Esophagus (tissue), 2 donors: ENCODE measurements at regions not wholly inside any gene's neighbourhood (a gene's known extent, or its start where the extent isn't known, plus 50 kb on each side); places are given as distances from the start of the nearest gene placed in this dataset.
"Not testable (repeated sequence)": the region's sequence is repeated elsewhere in the genome, so short reads cannot be mapped to it uniquely, and the experiment has no call there.

Source experiments
- H3K27ac ChIP-seq, 2 donors: one replicate each; pipeline ENCODE4 v1.5.1; 2013; ENCODE audit warnings: low read depth in 2 of 2, mild to moderate bottlenecking in 2 of 2, inconsistent platforms in 1 of 2, low read length in 1 of 2, moderate library complexity in 1 of 2
- H3K27me3 ChIP-seq, 2 donors: one replicate each; pipeline ENCODE4 v1.6.1; 2013; ENCODE audit warnings: low read length in 2 of 2, control low read depth in 1 of 2, mild to moderate bottlenecking in 1 of 2; ENCODE audit not compliant: insufficient read depth in 2 of 2, control insufficient read depth in 1 of 2
- H3K36me3 ChIP-seq, 2 donors: one replicate each; pipeline ENCODE4 v1.6.1; 2013; ENCODE audit warnings: low read length in 1 of 2; ENCODE audit not compliant: control insufficient read depth in 2 of 2, insufficient read depth in 2 of 2
- H3K4me1 ChIP-seq, 2 donors: one replicate each; pipeline ENCODE4 v1.6.1; 2013; ENCODE audit warnings: low read length in 1 of 2; ENCODE audit not compliant: control insufficient read depth in 2 of 2, insufficient read depth in 2 of 2
- H3K4me3 ChIP-seq, 2 donors: one replicate each; pipeline ENCODE4 v1.5.1; 2013; ENCODE audit warnings: low read length in 2 of 2, mild to moderate bottlenecking in 2 of 2, low read depth in 1 of 2, moderate library complexity in 1 of 2
- H3K9me3 ChIP-seq, 2 donors: one replicate each; pipeline ENCODE4 v1.6.1; 2013; ENCODE audit warnings: mild to moderate bottlenecking in 2 of 2, low read depth in 1 of 2, low read length in 1 of 2, moderate library complexity in 1 of 2; ENCODE audit not compliant: control insufficient read depth in 2 of 2, insufficient read depth in 1 of 2
- WGBS, 2 donors: extraction: QIAGEN DNeasy Blood & Tissue Kit; methylation state at CpG; one replicate each; pipeline ENCODE4 v1.1.7; 2013; 5-methylcytosine and 5-hydroxymethylcytosine counted together
- donor health status: healthy with polysubstance abuse.
- donor health status: Bipolar disorder and iron deficiency.

GRCh38 chr4:146059151-146059550, 116.4 kb upstream of the LSM6 start:
- 75 to 85% methylated on average over 1 of the region's 1 CpG for WGBS, 2 donors
- Histone ChIP-seq H3K4me1 (no peaks in the 10 kb centered on the region), H3K4me3 (no peak overlapping the region), H3K9me3 (no peaks in the 10 kb centered on the region), H3K27me3 (peaks cover 0 to 4% of the 10 kb centered on the region in 2 donors), H3K36me3 (no peaks in the 10 kb centered on the region), H3K27ac (no peak overlapping the region)

- Histone ChIP-seq H3K27me3 (no peaks in the 10 kb centered on the region), H3K36me3 (no peaks in the 10 kb centered on the region), H3K4me3 (no peak overlapping the region), H3K4me1 (no peaks in the 10 kb centered on the region), H3K9me3 (no peaks in the 10 kb centered on the region), H3K27ac (no peak overlapping the region)
- WGBS, 2 donors = 86 to 88% methylated on average over 1 of the region's 1 CpG
Observed at GRCh38 chr4:146058531-146058930, 117.0 kb upstream of the LSM6 start.

- Histone ChIP-seq H3K27me3 (no peaks in the 10 kb centered on the region), H3K27ac (no peak overlapping the region), H3K4me3 (no peak overlapping the region), H3K4me1 (no peaks in the 10 kb centered on the region), H3K9me3 (no peaks in the 10 kb centered on the region), H3K36me3 (no peaks in the 10 kb centered on the region)
Observed at GRCh38 chr4:146054676-146055075, 116.1 kb upstream of the ZNF827 start.

- Histone ChIP-seq H3K36me3 (no peaks in the 10 kb centered on the region), H3K4me3 (no peak overlapping the region), H3K4me1 (no peaks in the 10 kb centered on the region), H3K9me3 (no peaks in the 10 kb centered on the region), H3K27me3 (no peaks in the 10 kb centered on the region), H3K27ac (no peak overlapping the region)
- 91 to 95% methylated on average over 1 of the region's 1 CpG for WGBS, 2 donors
Observed at GRCh38 chr4:146053891-146054290, 115.3 kb upstream of the ZNF827 start.

- H3K4me1 ChIP-seq = no peaks in the 10 kb centered on the region
- peaks cover 3 to 6% of the 10 kb centered on the region in 2 donors for H3K9me3 ChIP-seq
- H3K27ac ChIP-seq = no peak overlapping the region
- H3K36me3 ChIP-seq = no peaks in the 10 kb centered on the region
- WGBS, 2 donors = 63 to 70% methylated on average over 3 of the region's 3 CpGs
- H3K27me3 ChIP-seq = no peaks in the 10 kb centered on the region
- H3K4me3 ChIP-seq = no peak overlapping the region
Observed at GRCh38 chr4:146051728-146052391, 113.2 kb upstream of the ZNF827 start.

- Histone ChIP-seq H3K36me3 (no peaks in the 10 kb centered on the region), H3K9me3 (peaks cover 3 to 6% of the 10 kb centered on the region in 2 donors), H3K4me1 (no peaks in the 10 kb centered on the region), H3K27ac (no peak overlapping the region), H3K27me3 (no peaks in the 10 kb centered on the region), H3K4me3 (no peak overlapping the region)
Observed at GRCh38 chr4:146051223-146051622, 112.6 kb upstream of the ZNF827 start.

- Histone ChIP-seq H3K9me3 (peaks cover 3 to 6% of the 10 kb centered on the region in 2 donors), H3K4me3 (no peak overlapping the region), H3K27ac (no peak overlapping the region), H3K27me3 (no peaks in the 10 kb centered on the region), H3K4me1 (no peaks in the 10 kb centered on the region), H3K36me3 (no peaks in the 10 kb centered on the region)
- WGBS, 2 donors = 84 to 86% methylated on average over 4 of the region's 4 CpGs
Observed at GRCh38 chr4:146049802-146050201, 111.2 kb upstream of the ZNF827 start.

- H3K4me3 ChIP-seq, H3K27ac ChIP-seq, H3K9me3 ChIP-seq, H3K36me3 ChIP-seq, H3K27me3 ChIP-seq, H3K4me1 ChIP-seq: not testable (repeated sequence)
- WGBS, 2 donors = 77 to 79% methylated on average over 8 of the region's 8 CpGs
Observed at GRCh38 chr4:146047768-146048167, 109.1 kb upstream of the ZNF827 start.

GRCh38 chr4:146041139-146042004, 102.7 kb upstream of the ZNF827 start:
- H3K9me3 ChIP-seq = no peaks in the 10 kb centered on the region
- no peak overlapping the region for H3K27ac ChIP-seq
- H3K27me3 ChIP-seq = no peaks in the 10 kb centered on the region
- H3K4me3 ChIP-seq = no peak overlapping the region
- no peaks in the 10 kb centered on the region for H3K4me1 ChIP-seq
- WGBS, 2 donors = 74 to 86% methylated on average over 3 of the region's 3 CpGs
- H3K36me3 ChIP-seq = no peaks in the 10 kb centered on the region

GRCh38 chr4:146040623-146041022, 102.0 kb upstream of the ZNF827 start:
- no peaks in the 10 kb centered on the region for H3K9me3 ChIP-seq
- no peaks in the 10 kb centered on the region for H3K36me3 ChIP-seq
- H3K4me3 ChIP-seq = no peak overlapping the region
- 27 to 41% methylated on average over 1 of the region's 1 CpG for WGBS, 2 donors
- H3K27me3 ChIP-seq = no peaks in the 10 kb centered on the region
- no peak overlapping the region for H3K27ac ChIP-seq
- no peaks in the 10 kb centered on the region for H3K4me1 ChIP-seq
